ENCODE measurements at regions not wholly inside any gene's neighbourhood (a gene's known extent, or its start where the extent isn't known, plus 50 kb on each side); places are given as distances from the start of the nearest gene placed in this dataset.

- H3K9me3 ChIP-seq = peaks cover 0 to 12% (median 0%) of the 10 kb centered on the region in 11 donors
- TF ChIP-seq CTCF (IDR thresholded peaks at IDR 0.05) = no peak
- H3K4me1 ChIP-seq = no peaks in the 10 kb centered on the region
- no peaks in the 10 kb centered on the region for H3K36me3 ChIP-seq
- WGBS, 2 donors = 91 to 93% methylated on average over 2 of the region's 2 CpGs
- H3K4me3 ChIP-seq = no peak overlapping the region
- ATAC-seq (no peak), DNase-seq (no peak)
- intact Hi-C loops (cut with DNase I) = no loop called here
- peaks cover 0 to 40% (median 20%) of the 10 kb centered on the region in 7 donors for H3K27me3 ChIP-seq
- no peak overlapping the region for H3K27ac ChIP-seq
Measured at GRCh38 chr21:41627428-41627827, 119.5 kb upstream of the TMPRSS2 start.

GRCh38 chr21:41626021-41626420 lies 118.1 kb upstream of the TMPRSS2 start:
- Histone ChIP-seq H3K4me3 (no peak overlapping the region), H3K27me3 (peaks cover 0 to 48% (median 20%) of the 10 kb centered on the region in 7 donors), H3K27ac (no peak overlapping the region), H3K36me3 (no peaks in the 10 kb centered on the region), H3K4me1 (no peaks in the 10 kb centered on the region), H3K9me3 (peaks cover 0 to 12% (median 0%) of the 10 kb centered on the region in 11 donors)
- no peak for ATAC-seq
- DNase-seq = no peak
- WGBS, 2 donors = 72 to 85% methylated on average over 6 of the region's 6 CpGs
- TF ChIP-seq CTCF (IDR thresholded peaks at IDR 0.05) = no peak
- intact Hi-C loops (cut with DNase I) = no loop called here

GRCh38 chr21:41625428-41625827 lies 117.5 kb upstream of the TMPRSS2 start:
- peaks cover 0 to 50% (median 21%) of the 10 kb centered on the region in 7 donors for H3K27me3 ChIP-seq
- ATAC-seq = no peak
- no peak overlapping the region for H3K4me3 ChIP-seq
- H3K27ac ChIP-seq = no peak overlapping the region
- H3K4me1 ChIP-seq = no peaks in the 10 kb centered on the region
- intact Hi-C loops (cut with DNase I) = no loop called here
- no peak for TF ChIP-seq CTCF (IDR thresholded peaks at IDR 0.05)
- H3K36me3 ChIP-seq = no peaks in the 10 kb centered on the region
- peaks cover 0 to 12% (median 0%) of the 10 kb centered on the region in 11 donors for H3K9me3 ChIP-seq
- DNase-seq = no peak
- WGBS, 2 donors = 72 to 79% methylated on average over 4 of the region's 4 CpGs

GRCh38 chr21:41624674-41625310 lies 116.8 kb upstream of the TMPRSS2 start:
- Histone ChIP-seq H3K9me3 (peaks cover 0 to 10% (median 0%) of the 10 kb centered on the region in 11 donors), H3K27ac (no peak overlapping the region), H3K4me1 (no peaks in the 10 kb centered on the region), H3K36me3 (no peaks in the 10 kb centered on the region), H3K4me3 (no peak overlapping the region), H3K27me3 (peaks cover 0 to 50% (median 25%) of the 10 kb centered on the region in 7 donors)
- 74 to 79% methylated on average over 7 of the region's 7 CpGs for WGBS, 2 donors
- no peak for TF ChIP-seq CTCF (IDR thresholded peaks at IDR 0.05)
- DNase-seq (no peak), ATAC-seq (no peak)
- intact Hi-C loops (cut with DNase I) = no loop called here

Measured in heart right ventricle (tissue), 16 donors.